Naive thymus-derived CD4-positive, alpha-beta T cell (primary cell): ENCODE measurements at regions not wholly inside any gene's neighbourhood (a gene's known extent, or its start where the extent isn't known, plus 50 kb on each side); places are given as distances from the start of the nearest gene placed in this dataset.

Source experiments
- ATAC-seq: fragments of 150-1000 bp; cut with Tn5 transposase; 2 replicates; pipeline ENCODE4 v1.10.0; 2021; ENCODE audit warnings: mild to moderate bottlenecking, moderate library complexity
- CTCF ChIA-PET: fragments of 350-600 bp; sonication (Branson Sonifier 250); formaldehyde crosslinking; loops from one replicate; lab custom pipeline; 2021; ENCODE audit warnings: antibody characterized with exemption; lab: Charles Lee
- POLR2A ChIA-PET: fragments of 350-600 bp; sonication (Branson Sonifier 250); formaldehyde crosslinking; loops from one replicate; lab custom pipeline; 2021; ENCODE audit warnings: antibody characterized with exemption, inconsistent platforms; lab: Charles Lee
- DNase-seq, 9 donors: peaks; one replicate each; pipeline versions ENCODE4 v3.0.0 to v3.0.0-alpha.2; 2020 to 2022; ENCODE audit warnings: mixed read lengths in 1 of 9
- H3K27ac ChIP-seq: one replicate; pipeline ENCODE4 v1.7.0; 2013; ENCODE audit warnings: mild to moderate bottlenecking, low read depth, low read length, moderate library complexity
- H3K27me3 ChIP-seq, 2 donors: one replicate each; pipeline ENCODE4 v1.7.0; 2013; ENCODE audit warnings: low read length in 2 of 2, mild to moderate bottlenecking in 2 of 2, moderate library complexity in 2 of 2; ENCODE audit not compliant: control insufficient read depth in 2 of 2, insufficient read depth in 2 of 2
- H3K36me3 ChIP-seq, 3 experiments: 1 replicate in 2 of 3; 2 replicates in 1 of 3; pipeline ENCODE4 v1.7.0; 2013; ENCODE audit warnings: low read length in 3 of 3, mild to moderate bottlenecking in 3 of 3, moderate library complexity in 1 of 3; ENCODE audit not compliant: insufficient read depth in 3 of 3, control insufficient read depth in 2 of 3
- H3K4me1 ChIP-seq, 2 donors: one replicate each; pipeline ENCODE4 v1.7.0; 2013; ENCODE audit warnings: low read length in 2 of 2, mild to moderate bottlenecking in 2 of 2, moderate library complexity in 1 of 2; ENCODE audit not compliant: control insufficient read depth in 2 of 2, insufficient read depth in 2 of 2
- H3K4me3 ChIP-seq: 2 replicates; pipeline ENCODE4 v1.7.0; 2013; ENCODE audit warnings: mild to moderate bottlenecking, low read length
- H3K9me3 ChIP-seq, 3 experiments: 1 replicate in 2 of 3; 2 replicates in 1 of 3; pipeline ENCODE4 v1.7.0; 2013; ENCODE audit warnings: low read length in 3 of 3; ENCODE audit not compliant: control insufficient read depth in 2 of 3
- H3K27ac Mint-ChIP-seq, 9 donors: one replicate each; pipeline ENCODE4 v1.8.0; 2020 to 2022; ENCODE audit warnings: mixed read lengths in 9 of 9, mild to moderate bottlenecking in 8 of 9, moderate library complexity in 5 of 9, inconsistent platforms in 2 of 9
- H3K27me3 Mint-ChIP-seq, 5 donors: one replicate each; pipeline ENCODE4 v1.8.0; 2021 to 2022; ENCODE audit warnings: mixed read lengths in 5 of 5, mild to moderate bottlenecking in 1 of 5
- H3K36me3 Mint-ChIP-seq, 5 donors: one replicate each; pipeline ENCODE4 v1.8.0; 2020 to 2022; ENCODE audit warnings: mixed read lengths in 5 of 5, mild to moderate bottlenecking in 3 of 5, inconsistent platforms in 1 of 5
- H3K4me1 Mint-ChIP-seq, 7 donors: one replicate each; pipeline ENCODE4 v1.8.0; 2020 to 2022; ENCODE audit warnings: mixed read lengths in 7 of 7, mild to moderate bottlenecking in 3 of 7, inconsistent platforms in 1 of 7
- H3K4me3 Mint-ChIP-seq, 10 donors: one replicate each; pipeline ENCODE4 v1.8.0; 2020 to 2022; ENCODE audit warnings: mild to moderate bottlenecking in 10 of 10, mixed read lengths in 10 of 10, moderate library complexity in 6 of 10, inconsistent platforms in 2 of 10
- H3K9me3 Mint-ChIP-seq, 11 donors: one replicate each; pipeline ENCODE4 v1.8.0; 2020 to 2022; ENCODE audit warnings: mixed read lengths in 11 of 11, mild to moderate bottlenecking in 4 of 11, inconsistent platforms in 1 of 11, moderate library complexity in 1 of 11
- intact Hi-C, 2 donors: fragments of 100-400 bp; cut with micrococcal nuclease; formaldehyde crosslinking; loops; one replicate each; pipeline ENCODE4 v1.15.1; 2023

GRCh38 chr10:30114401-30114800 is 55.0 kb upstream of the JCAD start:
- ChIA-PET CTCF (no interaction called here), POLR2A (no interaction called here)
- Histone ChIP-seq H3K4me3 (no peak overlapping the region), H3K4me1 (no peaks in the 10 kb centered on the region), H3K27me3 (no peaks in the 10 kb centered on the region), H3K27ac (no peak overlapping the region), H3K9me3 (no peaks in the 10 kb centered on the region), H3K36me3 (no peaks in the 10 kb centered on the region)
- intact Hi-C loops, result no loop called here
- Mint-ChIP-seq H3K36me3 (no peaks in the 10 kb centered on the region), H3K9me3 (peaks cover 0 to 3% (median 0%) of the 10 kb centered on the region in 11 donors), H3K4me1 (peaks cover 0 to 13% (median 0%) of the 10 kb centered on the region in 7 donors), H3K4me3 (no peak overlapping the region), H3K27ac (no peak overlapping the region), H3K27me3 (peaks cover 18 to 36% (median 35%) of the 10 kb centered on the region in 5 donors)
- DNase-seq, result no peak
- ATAC-seq, result no peak

DNA sequence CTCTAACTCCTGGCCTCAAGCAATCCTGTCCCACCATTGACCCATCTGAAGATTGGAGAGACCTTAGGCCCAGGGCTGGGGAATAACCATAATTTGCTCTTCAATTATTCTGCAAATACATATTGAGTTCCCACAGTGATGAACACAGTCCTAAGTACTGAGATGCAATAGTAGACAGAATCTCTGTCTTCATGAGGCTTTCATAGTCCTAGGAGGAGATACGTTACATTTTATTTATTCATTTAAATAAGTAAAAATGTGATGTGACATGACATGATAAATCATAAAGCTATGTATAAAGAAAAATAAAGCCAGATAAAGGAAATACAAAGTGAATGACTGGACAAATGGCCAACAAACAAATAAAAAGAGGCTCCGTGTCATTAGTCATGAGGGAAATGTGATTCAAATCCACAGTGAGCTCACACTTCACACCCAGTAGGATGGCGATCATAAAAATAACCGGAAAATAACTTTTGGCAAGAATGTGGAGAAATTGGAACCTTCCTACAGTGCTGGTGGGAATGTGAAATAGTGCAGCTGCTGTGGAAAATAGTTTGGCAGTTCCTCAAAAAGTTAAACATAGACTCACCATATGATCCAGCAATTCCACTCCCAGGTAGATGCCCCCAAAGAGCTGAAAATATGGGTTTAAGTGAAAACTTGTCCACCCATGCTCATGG is 52.1 kb upstream of the JCAD start:
- Mint-ChIP-seq H3K27me3 (peaks cover 22 to 48% (median 43%) of the 10 kb centered on the region in 5 donors), H3K36me3 (no peaks in the 10 kb centered on the region), H3K4me1 (peaks cover 0 to 13% (median 0%) of the 10 kb centered on the region in 7 donors), H3K4me3 (no peak overlapping the region), H3K9me3 (peaks cover 0 to 4% (median 0%) of the 10 kb centered on the region in 11 donors), H3K27ac (no peak overlapping the region)
- Histone ChIP-seq H3K9me3 (no peaks in the 10 kb centered on the region), H3K36me3 (no peaks in the 10 kb centered on the region), H3K4me3 (no peak overlapping the region), H3K4me1 (no peaks in the 10 kb centered on the region), H3K27ac (no peak overlapping the region), H3K27me3 (no peaks in the 10 kb centered on the region)
- CTCF ChIA-PET, result no interaction called here
- no peak for DNase-seq
- POLR2A ChIA-PET, result no interaction called here
- intact Hi-C loops, result no loop called here
- no peak for ATAC-seq
